Amygdala (tissue), 56 donors: ENCODE measurements at regions not wholly inside any gene's neighbourhood (a gene's known extent, or its start where the extent isn't known, plus 50 kb on each side); places are given as distances from the start of the nearest gene placed in this dataset.
"Not testable (repeated sequence)": the region's sequence is repeated elsewhere in the genome, so short reads cannot be mapped to it uniquely, and the experiment has no call there.

Experiments
- DNase-seq, 56 donors: peaks; one replicate each; lab custom pipeline; 2025; lab: John Stamatoyannopoulos, UW

- no peak for DNase-seq
These were observed 243.7 kb downstream of the RASEF start for GRCh38 chr9:82819260-82819659.

- no peak for DNase-seq
These were observed 242.8 kb downstream of the RASEF start for GRCh38 chr9:82820186-82820585.

GRCh38 chr9:82829818-82830217, 233.1 kb downstream of the RASEF start:
- DNase-seq, result no peak

GRCh38 chr9:82865524-82865923, 197.4 kb downstream of the RASEF start:
- DNase-seq, result no peak

GRCh38 chr9:82880336-82881050, 182.4 kb downstream of the RASEF start:
- DNase-seq, result no peak

- DNase-seq, result no peak
These were observed 180.8 kb downstream of the RASEF start for GRCh38 chr9:82882138-82882537.

- DNase-seq, result no peak
These were observed 180.2 kb downstream of the RASEF start for GRCh38 chr9:82882748-82883147.

GRCh38 chr9:82883436-82883835, 179.5 kb downstream of the RASEF start:
- DNase-seq, result no peak

- not testable (repeated sequence) for DNase-seq
These were observed 179.0 kb downstream of the RASEF start for GRCh38 chr9:82883974-82884373.

- no peak for DNase-seq
These were observed 172.5 kb downstream of the RASEF start for GRCh38 chr9:82890401-82890800.

GRCh38 chr9:82890865-82891264, 172.1 kb downstream of the RASEF start:
- DNase-seq, result no peak

GRCh38 chr9:82891321-82891720, 171.6 kb downstream of the RASEF start:
- DNase-seq, result no peak

- no peak for DNase-seq
These were observed 169.4 kb downstream of the RASEF start for GRCh38 chr9:82893549-82893948.

- no peak for DNase-seq
These were observed 168.4 kb downstream of the RASEF start for GRCh38 chr9:82894548-82894947.

- no peak for DNase-seq
These were observed 167.8 kb downstream of the RASEF start for GRCh38 chr9:82894961-82895821.

- no peak for DNase-seq
These were observed 167.2 kb downstream of the RASEF start for GRCh38 chr9:82895822-82896110.

GRCh38 chr9:82903503-82903902, 159.4 kb downstream of the RASEF start:
- DNase-seq, result peak in 1 of 56 donors; percentile 1

GRCh38 chr9:82911996-82912395, 150.9 kb downstream of the RASEF start:
- no peak for DNase-seq

- DNase-seq, result no peak
These were observed 150.3 kb downstream of the RASEF start for GRCh38 chr9:82912645-82913044.

- not testable (repeated sequence) for DNase-seq
These were observed 146.7 kb downstream of the RASEF start for GRCh38 chr9:82916238-82916637.

GRCh38 chr9:82920154-82920553, 142.8 kb downstream of the RASEF start:
- DNase-seq, result no peak

GRCh38 chr9:82922686-82923085, 140.3 kb downstream of the RASEF start:
- DNase-seq, result no peak
